Lower leg skin (tissue), 3 donors: ENCODE measurements at regions not wholly inside any gene's neighbourhood (a gene's known extent, or its start where the extent isn't known, plus 50 kb on each side); places are given as distances from the start of the nearest gene placed in this dataset.

Experiments used
- CTCF ChIP-seq, 3 donors: fragments of 450-650 bp; IDR thresholded peaks; one replicate each; pipeline ENCODE4 v1.5.1; 2016; ENCODE audit warnings: antibody characterized with exemption in 3 of 3, mild to moderate bottlenecking in 3 of 3, moderate library complexity in 2 of 3
- POLR2A ChIP-seq, 2 donors: fragments of 450-650 bp; IDR thresholded peaks; one replicate each; pipeline ENCODE4 v1.6.1; 2016 to 2017; ENCODE audit warnings: antibody characterized with exemption in 2 of 2, mild to moderate bottlenecking in 1 of 2, moderate library complexity in 1 of 2

DNA sequence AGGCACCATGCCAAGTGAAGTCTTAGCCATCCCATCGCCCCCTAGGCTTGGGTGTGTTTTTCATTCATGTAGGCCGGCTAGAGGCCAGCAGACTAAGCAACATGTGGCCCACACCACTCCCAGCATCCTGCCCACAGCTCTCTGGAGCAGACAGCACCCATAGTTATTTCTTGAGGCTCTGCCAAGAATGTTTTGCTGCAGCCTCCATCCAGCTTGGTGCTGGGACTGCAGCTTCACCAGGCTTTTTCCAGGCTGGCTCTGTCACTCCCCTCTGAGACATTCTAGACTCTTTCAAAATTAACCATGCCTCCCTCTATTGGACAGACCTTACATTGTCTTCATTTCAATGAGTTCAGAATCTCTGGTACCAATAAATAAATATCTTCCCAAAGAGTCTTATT, 104.2 kb downstream of the DUSP10 start:
- TF ChIP-seq CTCF (IDR thresholded peaks at IDR 0.05) (no peak), POLR2A (IDR thresholded peaks at IDR 0.05) (no peak)
